Choroid plexus epithelial cell (primary cell): ENCODE measurements at regions not wholly inside any gene's neighbourhood (a gene's known extent, or its start where the extent isn't known, plus 50 kb on each side); places are given as distances from the start of the nearest gene placed in this dataset.

Experiments used
- DNase-seq: peaks from one replicate; pipeline ENCODE4 v3.0.0-alpha.2; 2010; ENCODE audit warnings: low read depth
- H3K4me3 ChIP-seq: 2 replicates; pipeline ENCODE4 v1.5.1; 2011; ENCODE audit warnings: low read depth, mild to moderate bottlenecking, control low read depth, low read length, moderate library complexity
- CTCF ChIP-seq: conservative IDR thresholded peaks from 2 replicates; pipeline ENCODE4 v1.5.1; 2011; ENCODE audit warnings: low read depth, mild to moderate bottlenecking, control low read depth, inconsistent platforms, low read length, moderate library complexity

- DNase-seq = no peak
- no peak for TF ChIP-seq CTCF
- no peak overlapping the region for H3K4me3 ChIP-seq
Measured at GRCh38 chr5:72566746-72567145, 59.5 kb upstream of the ZNF366 start.

- DNase-seq = no peak
- TF ChIP-seq CTCF = no peak
- no peak overlapping the region for H3K4me3 ChIP-seq
Measured at GRCh38 chr5:72565513-72566289, 58.5 kb upstream of the ZNF366 start.

DNA sequence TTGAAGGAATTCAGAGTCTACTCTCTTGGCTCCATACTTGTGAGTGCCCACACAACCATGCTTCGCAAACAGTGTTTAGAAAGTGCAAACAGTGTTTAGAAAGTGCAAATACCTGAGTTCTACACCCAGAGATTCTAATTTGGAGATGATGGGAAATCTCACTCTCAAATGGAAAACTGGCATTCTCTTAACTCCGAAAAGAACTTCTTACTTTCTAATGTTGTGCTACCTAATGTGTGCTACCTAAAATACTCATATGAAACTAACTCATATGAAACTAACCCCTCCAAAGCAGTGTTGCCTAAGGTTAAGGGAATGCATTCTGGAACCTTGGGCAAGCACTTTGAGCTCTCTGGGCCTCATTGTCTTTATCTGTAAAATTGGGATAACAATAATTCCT is 55.5 kb upstream of the ZNF366 start:
- DNase-seq = no peak
- TF ChIP-seq CTCF = no peak
- H3K4me3 ChIP-seq = no peak overlapping the region

GRCh38 chr5:72561148-72561972 is 54.1 kb upstream of the ZNF366 start:
- H3K4me3 ChIP-seq = no peak overlapping the region
- TF ChIP-seq CTCF = no peak
- DNase-seq = no peak

GRCh38 chr5:72559866-72560766 is 52.9 kb upstream of the ZNF366 start:
- DNase-seq = no peak
- no peak for TF ChIP-seq CTCF
- H3K4me3 ChIP-seq = no peak overlapping the region

- no peak for TF ChIP-seq CTCF
- no peak for DNase-seq
- H3K4me3 ChIP-seq = no peak overlapping the region
Measured at GRCh38 chr5:72558383-72558782, 51.2 kb upstream of the ZNF366 start.
